HG03354 (cell line): ENCODE measurements at regions not wholly inside any gene's neighbourhood (a gene's known extent, or its start where the extent isn't known, plus 50 kb on each side); places are given as distances from the start of the nearest gene placed in this dataset.
"Not testable (repeated sequence)": the region's sequence is repeated elsewhere in the genome, so short reads cannot be mapped to it uniquely, and the experiment has no call there.

Source experiments
- ATAC-seq: cut with Tn5 transposase; IDR thresholded peaks from one replicate; pipeline ENCODE4 v1.9.1; 2021; ENCODE audit warnings: mild to moderate bottlenecking; ENCODE audit not compliant: unreplicated experiment, poor library complexity, severe bottlenecking

GRCh38 chr5:105898183-105898582 lies 1772.6 kb downstream of the EFNA5 start:
- ATAC-seq = no peak

- ATAC-seq = no peak
These were observed 1785.5 kb downstream of the EFNA5 start for GRCh38 chr5:105885266-105885665.

DNA sequence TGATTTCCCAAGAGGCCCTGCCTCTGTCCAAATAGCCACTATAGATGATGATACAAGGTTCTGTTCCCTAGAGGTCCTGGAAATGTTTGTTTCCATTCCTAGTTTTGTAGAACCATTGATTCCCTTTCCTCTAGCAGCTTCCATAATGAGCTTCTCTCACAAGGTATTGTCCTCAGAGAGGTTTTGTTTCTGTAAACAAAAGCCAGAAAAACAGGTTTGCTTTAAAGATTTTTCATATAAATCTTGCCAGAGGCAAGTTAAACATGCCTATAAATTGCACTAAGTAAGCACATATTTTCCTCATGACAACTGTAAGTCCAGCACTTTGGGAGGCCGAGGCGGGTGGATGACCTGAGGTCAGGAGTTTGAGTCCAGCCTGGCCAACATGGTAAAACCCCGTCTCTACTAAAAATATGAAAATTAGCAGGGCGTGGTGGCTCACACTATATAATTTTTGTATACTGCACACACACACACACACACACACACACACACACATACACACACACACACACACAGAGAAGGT lies 1787.7 kb downstream of the EFNA5 start:
- no peak for ATAC-seq

DNA sequence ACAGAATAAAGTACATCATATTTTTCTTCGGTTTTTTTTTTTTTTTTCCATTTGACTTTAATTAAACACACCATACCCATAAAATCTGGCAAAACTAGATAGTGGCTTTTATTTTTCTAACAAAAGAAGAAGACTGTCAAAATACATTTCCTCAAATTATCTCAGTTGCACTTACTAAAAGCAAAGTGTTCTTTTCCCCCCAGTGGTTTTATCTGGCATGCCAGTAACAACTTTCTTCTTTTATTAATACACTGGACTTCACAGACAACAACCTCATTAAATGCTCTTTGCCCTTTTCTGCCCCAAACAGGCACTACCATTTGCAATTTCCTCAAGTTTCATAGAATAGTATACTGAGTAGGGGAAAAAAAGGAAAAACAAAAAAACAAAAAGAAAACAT lies 1792.3 kb downstream of the EFNA5 start:
- ATAC-seq = no peak

- no peak for ATAC-seq
These were observed 1793.1 kb downstream of the EFNA5 start for GRCh38 chr5:105877592-105877991.

DNA sequence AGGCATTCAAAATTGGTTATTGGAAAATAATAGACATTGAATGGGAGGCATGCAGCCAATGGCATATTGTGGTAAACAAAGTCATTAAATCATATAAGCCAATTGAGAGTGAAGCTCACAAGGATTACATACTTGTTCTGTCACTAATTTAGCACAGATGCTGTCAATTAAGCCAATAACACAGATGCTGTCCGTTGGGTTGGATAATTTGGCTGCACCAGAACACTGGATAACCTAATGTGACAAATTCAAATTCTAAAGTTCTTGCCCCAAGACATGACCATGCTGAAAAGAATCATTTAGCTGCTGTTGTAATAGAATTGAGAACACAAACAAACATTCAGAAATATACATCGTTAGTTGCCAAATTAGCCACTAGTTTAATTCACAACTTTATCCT lies 1796.4 kb downstream of the EFNA5 start:
- no peak for ATAC-seq

GRCh38 chr5:105872569-105873270 lies 1798.0 kb downstream of the EFNA5 start:
- no peak for ATAC-seq

GRCh38 chr5:105868038-105868780 lies 1802.5 kb downstream of the EFNA5 start:
- no peak for ATAC-seq

GRCh38 chr5:105865834-105866233 lies 1804.9 kb downstream of the EFNA5 start:
- no peak for ATAC-seq

DNA sequence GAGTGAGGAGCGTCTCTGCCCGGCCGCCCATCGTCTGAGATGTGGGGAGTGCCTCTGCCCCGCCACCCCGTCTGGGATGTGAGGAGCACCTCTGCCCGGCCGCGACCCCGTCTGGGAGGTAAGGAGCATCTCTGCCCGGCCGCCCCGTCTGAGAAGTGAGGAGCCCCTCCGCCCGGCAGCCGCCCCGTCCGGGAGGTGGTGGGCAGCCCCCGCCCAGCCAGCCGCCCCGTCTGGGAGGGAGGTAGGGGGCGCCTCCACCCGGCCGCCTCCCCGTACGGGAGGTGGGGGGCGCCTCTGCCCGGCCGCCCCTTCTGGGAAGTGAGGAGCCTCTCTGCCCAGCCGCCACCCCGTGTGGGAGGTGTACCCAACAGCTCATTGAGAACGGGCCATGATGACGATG lies 1811.4 kb downstream of the EFNA5 start:
- not testable (repeated sequence) for ATAC-seq

DNA sequence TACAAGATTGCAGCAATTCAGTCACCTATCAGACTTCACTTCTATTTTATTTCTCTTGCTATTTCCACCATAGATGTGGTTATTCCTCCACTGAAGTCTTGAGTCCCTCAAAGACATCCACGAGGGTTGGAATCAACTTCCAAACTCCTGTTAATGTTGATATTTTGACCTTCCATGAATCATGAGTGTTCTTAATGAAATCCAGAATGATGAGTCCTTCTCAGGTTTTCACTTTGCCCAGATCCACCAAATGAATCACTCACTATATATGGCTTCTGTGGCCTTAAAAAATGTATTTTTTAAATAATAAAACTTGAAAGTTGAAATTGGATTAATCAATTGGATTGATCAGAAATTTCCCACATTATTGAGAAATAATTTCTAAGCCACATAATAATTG lies 1821.0 kb downstream of the EFNA5 start:
- no peak for ATAC-seq

- no peak for ATAC-seq
These were observed 1829.9 kb downstream of the EFNA5 start for GRCh38 chr5:105840800-105841199.

GRCh38 chr5:105836887-105837286 lies 1833.8 kb downstream of the EFNA5 start:
- no peak for ATAC-seq

GRCh38 chr5:105836268-105836667 lies 1834.5 kb downstream of the EFNA5 start:
- no peak for ATAC-seq

DNA sequence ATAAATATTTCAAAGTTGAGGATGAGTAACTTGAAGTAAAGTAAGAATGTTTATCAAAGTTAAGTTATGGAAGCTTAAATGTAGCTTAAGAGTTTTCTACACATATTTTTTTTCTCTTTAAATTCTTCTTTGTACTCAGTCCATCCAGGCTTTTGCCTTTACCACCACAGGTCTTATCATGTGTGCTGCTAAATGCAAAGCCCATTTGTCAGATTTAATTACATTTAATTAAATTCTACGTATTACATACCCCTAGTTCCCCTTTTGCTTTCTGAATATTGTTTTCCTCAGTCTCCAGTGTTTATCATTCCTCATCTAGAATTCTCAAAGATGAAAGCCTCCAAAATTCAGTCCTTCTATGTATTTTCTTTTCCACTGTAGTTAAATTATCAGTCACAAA lies 1841.9 kb downstream of the EFNA5 start:
- no peak for ATAC-seq

DNA sequence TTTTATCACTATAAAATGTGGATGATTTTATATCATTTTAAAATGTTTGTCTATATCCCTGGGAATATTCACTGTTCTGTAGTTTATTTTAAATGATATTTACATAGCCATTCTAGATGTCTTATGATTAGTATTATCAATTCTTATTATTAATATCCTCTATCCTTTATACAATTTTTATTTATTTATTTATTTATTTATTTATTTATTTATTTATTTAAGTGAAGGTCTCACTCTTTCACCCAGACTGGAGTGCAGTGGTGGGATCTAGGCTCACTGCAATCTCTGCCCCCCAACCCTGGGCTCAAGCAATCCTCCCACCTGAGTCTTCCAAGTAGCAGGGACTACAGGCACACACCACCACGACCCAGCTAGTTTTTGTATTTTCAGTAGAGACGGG lies 1848.9 kb downstream of the EFNA5 start:
- ATAC-seq = no peak

DNA sequence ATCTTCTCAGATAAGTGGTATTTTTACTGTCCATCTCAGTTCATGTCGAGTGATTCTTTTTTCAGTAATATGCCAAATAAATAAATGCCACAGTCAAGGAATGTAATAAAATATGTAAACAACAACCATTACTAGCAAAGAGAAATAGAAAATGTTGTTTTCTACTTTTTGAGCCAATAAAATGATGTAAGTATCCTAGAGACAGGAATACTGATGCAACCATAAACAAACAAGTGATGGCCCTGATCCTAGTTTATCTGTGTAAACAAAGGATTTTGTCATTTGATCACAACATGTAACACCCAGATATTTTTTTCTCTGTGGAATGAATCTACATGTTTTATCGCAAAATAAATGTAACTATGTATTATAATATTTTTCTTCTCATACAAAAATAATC lies 1852.8 kb downstream of the EFNA5 start:
- no peak for ATAC-seq

GRCh38 chr5:105817416-105817815 lies 1853.3 kb downstream of the EFNA5 start:
- no peak for ATAC-seq

- ATAC-seq = no peak
These were observed 1853.8 kb downstream of the EFNA5 start for GRCh38 chr5:105816961-105817360.

DNA sequence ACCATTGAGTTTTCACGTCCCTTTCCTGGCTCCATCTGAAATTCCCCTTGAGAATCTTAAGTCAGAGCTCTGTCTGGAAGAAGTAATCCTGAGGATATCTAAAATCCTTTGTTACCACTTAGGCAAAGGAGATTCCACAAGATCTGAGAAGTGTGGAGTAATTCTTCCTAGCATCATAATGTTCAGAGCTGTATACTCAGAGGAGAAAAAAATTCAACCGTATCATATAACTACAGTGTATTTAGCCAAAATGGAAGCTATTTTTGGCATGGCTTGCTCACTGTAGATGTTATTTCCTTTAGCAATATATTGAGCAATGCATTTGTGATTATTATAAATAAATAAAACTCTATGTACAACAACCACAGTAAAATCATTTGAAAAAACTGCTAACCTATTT lies 1858.4 kb downstream of the EFNA5 start:
- ATAC-seq = no peak

DNA sequence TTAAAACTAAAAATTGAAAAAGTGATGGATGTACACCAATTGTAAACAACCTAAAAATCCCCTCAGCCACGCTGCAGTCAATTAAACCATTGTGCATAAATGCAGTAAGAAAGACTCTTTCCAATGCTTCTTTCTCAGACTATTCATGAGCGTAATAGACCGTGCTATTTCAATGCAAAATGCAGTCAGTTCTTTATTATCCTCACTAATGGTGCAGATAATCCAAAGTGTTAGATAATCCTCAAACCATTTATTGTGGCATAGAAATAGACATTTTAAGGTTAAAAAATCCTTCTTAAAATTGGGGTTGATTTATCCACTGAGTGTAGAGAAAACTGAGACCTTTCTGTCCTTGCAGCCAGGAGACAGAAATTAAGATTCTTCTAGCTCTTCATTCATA lies 1862.8 kb downstream of the EFNA5 start:
- no peak for ATAC-seq
